ENCODE measurements at regions not wholly inside any gene's neighbourhood (a gene's known extent, or its start where the extent isn't known, plus 50 kb on each side); places are given as distances from the start of the nearest gene placed in this dataset.

DNA sequence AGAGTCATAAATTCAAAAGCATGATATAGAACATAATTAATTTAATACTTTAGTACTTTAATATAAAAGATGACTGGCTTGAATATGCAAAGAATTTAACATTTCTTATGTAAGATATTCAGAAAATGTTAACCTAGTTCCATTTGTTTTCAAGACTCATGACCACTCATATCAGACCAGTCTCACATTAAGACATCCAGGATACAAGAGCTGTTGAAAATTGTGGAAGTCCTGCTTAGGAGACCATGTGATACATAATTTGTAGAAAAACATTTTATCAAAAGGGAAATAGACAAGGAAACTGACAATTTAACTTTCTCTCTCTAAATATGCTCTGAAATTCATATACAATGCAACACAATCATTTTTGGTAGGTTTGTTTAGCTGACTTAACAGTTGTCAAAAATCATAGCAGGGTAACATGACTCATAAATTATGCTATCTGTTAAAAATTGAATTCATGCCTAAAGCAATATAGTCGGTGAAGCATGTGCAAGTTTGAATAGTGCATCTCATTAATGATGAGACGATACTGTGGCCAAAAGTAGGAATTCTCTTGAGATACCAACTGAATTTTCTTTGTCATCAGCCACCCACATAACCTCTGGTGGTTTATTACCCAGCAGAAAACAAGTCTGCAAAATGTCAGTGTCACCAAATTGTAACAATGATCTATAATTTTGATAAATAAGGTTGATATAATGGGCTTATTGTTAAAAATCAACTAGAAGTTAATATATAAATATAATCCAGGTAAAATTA, 211.4 kb downstream of the GASK1B start:
- Histone ChIP-seq H3K27me3 (ENCODE audit: low read depth) (no peaks in the 10 kb centered on the region), H3K4me1 (no peaks in the 10 kb centered on the region), H3K36me3 (no peaks in the 10 kb centered on the region), H3K9me3 (no peaks in the 10 kb centered on the region), H3K4me3 (no peak overlapping the region), H3K27ac (no peak overlapping the region)
- TF ChIP-seq, protein P1, sequence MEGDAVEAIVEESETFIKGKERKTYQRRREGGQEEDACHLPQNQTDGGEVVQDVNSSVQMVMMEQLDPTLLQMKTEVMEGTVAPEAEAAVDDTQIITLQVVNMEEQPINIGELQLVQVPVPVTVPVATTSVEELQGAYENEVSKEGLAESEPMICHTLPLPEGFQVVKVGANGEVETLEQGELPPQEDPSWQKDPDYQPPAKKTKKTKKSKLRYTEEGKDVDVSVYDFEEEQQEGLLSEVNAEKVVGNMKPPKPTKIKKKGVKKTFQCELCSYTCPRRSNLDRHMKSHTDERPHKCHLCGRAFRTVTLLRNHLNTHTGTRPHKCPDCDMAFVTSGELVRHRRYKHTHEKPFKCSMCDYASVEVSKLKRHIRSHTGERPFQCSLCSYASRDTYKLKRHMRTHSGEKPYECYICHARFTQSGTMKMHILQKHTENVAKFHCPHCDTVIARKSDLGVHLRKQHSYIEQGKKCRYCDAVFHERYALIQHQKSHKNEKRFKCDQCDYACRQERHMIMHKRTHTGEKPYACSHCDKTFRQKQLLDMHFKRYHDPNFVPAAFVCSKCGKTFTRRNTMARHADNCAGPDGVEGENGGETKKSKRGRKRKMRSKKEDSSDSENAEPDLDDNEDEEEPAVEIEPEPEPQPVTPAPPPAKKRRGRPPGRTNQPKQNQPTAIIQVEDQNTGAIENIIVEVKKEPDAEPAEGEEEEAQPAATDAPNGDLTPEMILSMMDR (IDR thresholded peaks at IDR 0.05), result no peak
- intact Hi-C loops (cut with DNase I), result no loop called here
- no peak for DNase-seq
- ATAC-seq, result no peak

DNA sequence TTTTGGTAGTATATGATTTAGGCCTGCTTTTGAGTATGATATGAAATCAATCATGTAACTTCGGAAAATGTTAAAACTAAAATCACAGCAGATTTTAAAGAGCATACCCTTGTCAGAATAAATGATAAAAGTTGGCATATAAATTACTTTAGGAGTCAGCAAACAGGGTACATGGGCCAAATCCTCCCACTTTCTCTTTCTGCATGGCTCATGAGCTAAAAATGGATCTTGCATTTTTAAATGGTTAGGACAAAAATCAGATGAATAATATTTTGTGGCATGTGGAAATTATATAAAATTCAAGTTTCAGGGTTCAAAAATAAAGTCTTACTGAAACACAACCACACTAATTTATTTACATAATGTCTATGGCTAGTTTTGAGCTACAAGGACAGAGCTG, 214.9 kb downstream of the GASK1B start:
- H3K4me1 ChIP-seq, result no peaks in the 10 kb centered on the region
- H3K36me3 ChIP-seq, result no peaks in the 10 kb centered on the region
- intact Hi-C loops (cut with DNase I), result no loop called here
- H3K4me3 ChIP-seq, result no peak overlapping the region
- H3K27ac ChIP-seq, result no peak overlapping the region
- ATAC-seq, result no peak
- no peaks in the 10 kb centered on the region for H3K9me3 ChIP-seq
- no peak for DNase-seq
- TF ChIP-seq, protein P1 (IDR thresholded peaks at IDR 0.05), result no peak
- no peaks in the 10 kb centered on the region for H3K27me3 ChIP-seq (ENCODE audit: low read depth)

DNA sequence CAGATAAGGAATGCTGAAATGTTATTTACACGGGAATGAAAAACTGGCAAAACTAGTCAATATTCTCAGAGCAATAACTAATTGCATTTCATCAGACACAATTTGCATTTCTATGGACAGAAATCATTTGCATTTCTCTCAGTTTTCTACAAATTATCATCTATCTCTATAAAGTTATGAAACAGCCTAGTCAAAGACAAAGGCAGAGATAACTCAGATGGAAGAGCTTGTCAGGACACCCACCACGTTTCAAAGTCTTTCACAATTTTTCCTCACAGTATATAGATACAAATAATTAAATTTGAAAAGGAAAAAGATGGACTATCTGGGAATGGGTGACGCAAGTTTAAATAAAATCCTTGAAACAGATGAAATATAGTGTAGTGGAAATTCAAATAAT, 230.8 kb downstream of the GASK1B start:
- TF ChIP-seq, protein P1 (IDR thresholded peaks at IDR 0.05), result no peak
- no peak overlapping the region for H3K27ac ChIP-seq
- no peaks in the 10 kb centered on the region for H3K27me3 ChIP-seq (ENCODE audit: low read depth)
- H3K9me3 ChIP-seq, result no peaks in the 10 kb centered on the region
- no peaks in the 10 kb centered on the region for H3K4me1 ChIP-seq
- ATAC-seq (no peak), DNase-seq (no peak)
- no peak overlapping the region for H3K4me3 ChIP-seq
- intact Hi-C loops (cut with DNase I), result no loop called here
- H3K36me3 ChIP-seq, result no peaks in the 10 kb centered on the region

DNA sequence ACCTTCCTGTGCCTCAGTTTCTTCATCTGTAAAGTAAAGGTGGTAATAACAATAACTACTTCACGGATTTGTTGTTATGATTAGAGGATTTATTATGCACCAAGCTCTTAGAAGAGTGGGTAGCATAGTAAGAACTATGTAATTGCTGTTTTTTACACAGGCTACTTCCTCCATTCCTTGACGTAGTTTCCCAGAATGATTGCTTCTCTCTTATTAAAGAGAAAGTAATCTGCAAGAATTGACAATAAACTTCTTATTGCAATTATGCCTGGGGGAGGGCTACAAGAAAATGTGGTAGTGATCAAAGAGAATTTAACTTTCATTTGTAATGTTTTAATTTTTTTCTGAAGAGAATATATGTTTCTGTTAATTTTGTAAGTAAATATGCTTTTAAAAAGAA, 238.7 kb downstream of the GASK1B start:
- DNase-seq, result no peak
- Histone ChIP-seq H3K27me3 (ENCODE audit: low read depth) (no peaks in the 10 kb centered on the region), H3K27ac (no peak overlapping the region), H3K36me3 (no peaks in the 10 kb centered on the region), H3K4me3 (no peak overlapping the region), H3K9me3 (no peaks in the 10 kb centered on the region), H3K4me1 (no peaks in the 10 kb centered on the region)
- intact Hi-C loops (cut with DNase I), result no loop called here
- ATAC-seq, result no peak
- TF ChIP-seq, protein P1 (IDR thresholded peaks at IDR 0.05), result no peak

DNA sequence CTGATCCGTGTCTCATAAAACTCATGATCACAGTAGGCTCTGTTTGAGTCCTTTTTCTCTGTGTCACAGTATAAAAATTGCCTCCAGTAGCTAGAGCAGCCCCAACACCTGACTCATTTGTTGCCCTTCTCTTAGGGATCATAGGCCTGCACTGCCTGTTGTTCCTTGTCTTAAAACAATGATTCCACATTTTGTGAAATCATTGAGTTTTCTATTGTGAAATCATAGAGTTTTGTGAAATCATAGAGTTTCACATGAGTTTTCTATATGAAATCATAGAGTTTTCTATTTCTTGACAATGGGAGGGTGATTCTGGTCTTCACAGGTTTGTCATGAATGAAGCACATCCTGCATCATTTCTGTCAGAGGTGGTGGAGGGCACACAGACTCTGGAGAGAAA, 239.9 kb downstream of the GASK1B start:
- no peak overlapping the region for H3K27ac ChIP-seq
- ATAC-seq (no peak), DNase-seq (no peak)
- no peaks in the 10 kb centered on the region for H3K36me3 ChIP-seq
- H3K27me3 ChIP-seq (ENCODE audit: low read depth), result no peaks in the 10 kb centered on the region
- H3K9me3 ChIP-seq, result no peaks in the 10 kb centered on the region
- intact Hi-C loops (cut with DNase I), result no loop called here
- H3K4me3 ChIP-seq, result no peak overlapping the region
- H3K4me1 ChIP-seq, result no peaks in the 10 kb centered on the region
- TF ChIP-seq, protein P1 (IDR thresholded peaks at IDR 0.05), result no peak
